DND-41 (cell line): ENCODE measurements at regions not wholly inside any gene's neighbourhood (a gene's known extent, or its start where the extent isn't known, plus 50 kb on each side); places are given as distances from the start of the nearest gene placed in this dataset.

Experiments
- EZH2 ChIP-seq: IDR thresholded peaks from 3 replicates; pipeline ENCODE4 v1.6.1; 2012; ENCODE audit warnings: borderline replicate concordance, low read depth, mild to moderate bottlenecking, moderate library complexity, low read length, inconsistent platforms; ENCODE audit not compliant: severe bottlenecking
- TF ChIP-seq, protein P1 (sequence below): IDR thresholded peaks from 2 replicates; pipeline ENCODE4 v1.5.1; 2012; ENCODE audit warnings: borderline replicate concordance, low read length, moderate library complexity, mild to moderate bottlenecking; ENCODE audit not compliant: poor library complexity, severe bottlenecking; ENCODE audit errors: extremely low read depth

DNA sequence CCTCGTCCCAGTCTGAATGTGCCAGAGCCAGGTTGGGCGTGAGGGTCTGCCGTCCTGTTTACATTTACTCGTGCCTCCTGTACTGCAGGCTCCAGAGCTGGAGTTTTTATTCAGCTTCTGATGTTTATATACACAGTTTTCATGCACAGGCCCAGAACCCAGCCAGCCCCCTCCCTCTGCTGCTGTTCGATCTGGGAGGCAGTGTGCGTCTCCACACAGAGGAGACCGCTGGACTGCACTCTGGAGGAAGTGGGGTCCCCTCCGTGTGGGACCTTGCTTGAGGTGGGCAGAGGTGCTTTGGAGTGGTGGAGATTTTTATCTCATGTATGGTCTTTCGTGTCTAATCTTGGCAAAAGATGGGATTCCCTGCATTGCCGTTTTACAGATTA lies 90.6 kb downstream of the GLI2 start:
- TF ChIP-seq, protein P1, sequence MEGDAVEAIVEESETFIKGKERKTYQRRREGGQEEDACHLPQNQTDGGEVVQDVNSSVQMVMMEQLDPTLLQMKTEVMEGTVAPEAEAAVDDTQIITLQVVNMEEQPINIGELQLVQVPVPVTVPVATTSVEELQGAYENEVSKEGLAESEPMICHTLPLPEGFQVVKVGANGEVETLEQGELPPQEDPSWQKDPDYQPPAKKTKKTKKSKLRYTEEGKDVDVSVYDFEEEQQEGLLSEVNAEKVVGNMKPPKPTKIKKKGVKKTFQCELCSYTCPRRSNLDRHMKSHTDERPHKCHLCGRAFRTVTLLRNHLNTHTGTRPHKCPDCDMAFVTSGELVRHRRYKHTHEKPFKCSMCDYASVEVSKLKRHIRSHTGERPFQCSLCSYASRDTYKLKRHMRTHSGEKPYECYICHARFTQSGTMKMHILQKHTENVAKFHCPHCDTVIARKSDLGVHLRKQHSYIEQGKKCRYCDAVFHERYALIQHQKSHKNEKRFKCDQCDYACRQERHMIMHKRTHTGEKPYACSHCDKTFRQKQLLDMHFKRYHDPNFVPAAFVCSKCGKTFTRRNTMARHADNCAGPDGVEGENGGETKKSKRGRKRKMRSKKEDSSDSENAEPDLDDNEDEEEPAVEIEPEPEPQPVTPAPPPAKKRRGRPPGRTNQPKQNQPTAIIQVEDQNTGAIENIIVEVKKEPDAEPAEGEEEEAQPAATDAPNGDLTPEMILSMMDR = no peak
- TF ChIP-seq EZH2 = no peak
